ENCODE measurements at regions not wholly inside any gene's neighbourhood (a gene's known extent, or its start where the extent isn't known, plus 50 kb on each side); places are given as distances from the start of the nearest gene placed in this dataset.

- TF ChIP-seq CTCF (IDR thresholded peaks at IDR 0.05; ENCODE audit: insufficient read depth, low read depth, low read length), result no peak
- H3K4me3 ChIP-seq (ENCODE audit: low read depth, low read length), result no peak overlapping the region
- no peak for DNase-seq (ENCODE audit: low read depth)
These were observed 334.6 kb downstream of the TSHZ3 start for GRCh38 chr19:31014668-31015067.

DNA sequence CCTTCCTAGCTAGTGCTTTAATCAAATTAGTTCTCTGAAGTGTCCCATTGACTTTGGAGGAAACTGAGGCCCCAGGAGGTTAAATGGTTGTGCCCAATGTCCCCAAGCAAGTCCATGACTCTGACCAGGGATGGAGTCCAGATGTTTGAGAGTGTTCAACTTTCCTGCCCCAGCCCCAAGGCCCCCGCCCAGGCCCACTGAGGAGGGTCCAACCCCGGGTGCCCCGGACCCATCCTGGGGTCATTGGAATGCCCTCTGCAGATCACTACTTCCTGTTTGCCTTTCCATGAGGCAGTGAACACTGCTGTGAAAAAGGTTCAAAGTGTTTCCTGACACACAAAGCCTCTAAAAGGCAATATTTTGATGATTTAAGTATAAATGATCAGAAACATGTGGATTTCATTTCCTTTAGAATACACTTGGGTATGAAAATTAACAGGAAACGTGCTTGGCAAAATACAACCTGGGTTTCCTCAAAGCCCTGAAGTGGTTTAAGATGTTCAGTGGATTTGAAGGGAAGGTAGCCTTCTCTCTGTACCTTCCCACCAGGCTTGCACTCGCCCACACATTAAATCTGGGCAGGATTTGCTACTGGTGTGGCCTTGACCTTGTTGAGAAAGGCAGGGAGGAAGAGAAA, 335.7 kb downstream of the TSHZ3 start:
- TF ChIP-seq CTCF (IDR thresholded peaks at IDR 0.05; ENCODE audit: insufficient read depth, low read depth, low read length), result no peak
- no peak overlapping the region for H3K4me3 ChIP-seq (ENCODE audit: low read depth, low read length)
- no peak for DNase-seq (ENCODE audit: low read depth)

DNA sequence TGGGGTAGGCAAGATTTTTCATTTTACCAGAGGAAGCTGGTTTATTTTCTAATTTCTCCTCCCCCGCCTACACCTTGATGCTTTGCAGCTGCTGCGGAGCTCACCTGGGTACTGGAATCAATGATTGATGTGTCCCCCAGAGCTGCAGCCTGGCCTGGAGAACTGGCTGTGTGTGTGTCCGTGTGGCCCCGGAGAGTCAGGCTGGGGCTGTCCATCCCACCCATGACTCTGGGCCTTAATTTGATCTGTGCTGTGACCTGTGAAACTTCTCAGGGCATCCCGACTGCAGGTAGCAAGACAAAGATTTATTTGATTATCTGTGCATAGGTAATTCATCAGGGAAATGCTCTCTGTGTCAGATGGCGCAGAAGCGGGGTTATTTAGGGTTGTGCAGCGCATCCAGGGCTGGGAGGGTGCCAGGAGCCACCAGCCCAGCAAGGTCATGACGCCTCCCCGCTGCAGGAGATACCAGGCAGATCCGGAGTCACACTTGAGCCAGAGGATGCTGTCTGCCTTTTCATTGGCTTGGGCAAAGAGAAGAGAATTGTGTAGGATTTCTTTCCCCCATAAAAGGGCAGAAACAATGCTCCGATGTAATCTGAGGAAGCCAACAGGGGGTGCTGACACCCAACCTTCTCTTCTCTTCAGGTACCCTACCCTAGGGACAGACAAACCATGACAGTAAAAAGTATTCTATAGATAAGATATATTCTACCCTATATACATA, 346.6 kb downstream of the TSHZ3 start:
- no peak overlapping the region for H3K4me3 ChIP-seq (ENCODE audit: low read depth, low read length)
- TF ChIP-seq CTCF (IDR thresholded peaks at IDR 0.05; ENCODE audit: insufficient read depth, low read depth, low read length), result no peak
- DNase-seq (ENCODE audit: low read depth), result no peak

GRCh38 chr19:31001991-31002390, 347.2 kb downstream of the TSHZ3 start:
- no peak for TF ChIP-seq CTCF (IDR thresholded peaks at IDR 0.05; ENCODE audit: insufficient read depth, low read depth, low read length)
- no peak overlapping the region for H3K4me3 ChIP-seq (ENCODE audit: low read depth, low read length)
- no peak for DNase-seq (ENCODE audit: low read depth)

DNA sequence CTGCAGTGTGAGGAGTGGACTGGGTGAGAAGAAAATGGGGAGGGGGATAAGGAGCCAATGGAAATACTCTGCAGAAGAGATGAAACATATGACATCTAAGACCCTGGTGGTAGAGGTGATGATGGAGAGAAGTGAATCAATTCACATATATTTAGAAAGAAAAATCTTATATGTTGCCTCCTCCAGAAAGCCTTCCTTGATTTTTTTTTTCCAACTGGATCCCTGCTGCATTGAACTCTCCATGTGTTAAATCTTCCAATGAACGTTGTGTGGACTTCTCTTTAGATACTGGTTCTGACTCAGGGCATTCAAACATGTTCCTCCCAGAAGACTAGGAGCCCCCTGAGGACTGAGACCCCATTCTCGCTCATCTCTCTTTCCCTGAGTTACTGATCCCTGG, 348.3 kb downstream of the TSHZ3 start:
- no peak for DNase-seq (ENCODE audit: low read depth)
- H3K4me3 ChIP-seq (ENCODE audit: low read depth, low read length), result no peak overlapping the region
- TF ChIP-seq CTCF (IDR thresholded peaks at IDR 0.05; ENCODE audit: insufficient read depth, low read depth, low read length), result no peak

DNA sequence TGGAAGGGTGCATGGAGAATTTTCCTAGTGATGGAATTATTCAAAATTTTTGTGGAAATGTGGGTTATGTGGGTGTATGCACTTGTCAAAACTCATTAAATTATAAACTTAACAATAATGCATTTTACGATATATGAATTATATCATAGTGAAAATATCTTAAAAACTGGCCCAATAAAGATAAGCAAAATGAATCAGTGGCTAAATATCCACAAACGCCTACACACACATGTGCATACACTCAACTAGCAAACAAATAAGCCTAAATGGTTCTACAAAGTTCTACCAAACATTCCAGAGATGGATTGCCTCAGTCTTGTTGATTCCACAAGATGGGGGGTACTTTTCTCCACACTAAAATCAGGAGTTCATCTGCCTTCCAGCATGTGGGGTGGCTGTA, 349.5 kb downstream of the TSHZ3 start:
- H3K4me3 ChIP-seq (ENCODE audit: low read depth, low read length), result no peak overlapping the region
- no peak for DNase-seq (ENCODE audit: low read depth)
- no peak for TF ChIP-seq CTCF (IDR thresholded peaks at IDR 0.05; ENCODE audit: insufficient read depth, low read depth, low read length)

Data from fibroblast of villous mesenchyme (primary cell).